SU-DHL-6 (cell line): ENCODE measurements at regions not wholly inside any gene's neighbourhood (a gene's known extent, or its start where the extent isn't known, plus 50 kb on each side); places are given as distances from the start of the nearest gene placed in this dataset.

Source experiments
- H2AFZ ChIP-seq: fragments of 200-600 bp; sonication (generic); 2 replicates; pipeline ENCODE4 v1.6.1; 2014; ENCODE audit warnings: low read depth, mild to moderate bottlenecking, moderate library complexity, mixed read lengths, antibody characterized with exemption, low read length; ENCODE audit not compliant: severe bottlenecking
- H3F3A ChIP-seq: fragments of 200-600 bp; shearing (Covaris generic); 2 replicates; pipeline ENCODE4 v1.6.0; 2016; ENCODE audit warnings: antibody characterized with exemption, mild to moderate bottlenecking; ENCODE audit not compliant: insufficient read depth
- H3K27ac ChIP-seq: fragments of 200-600 bp; sonication (generic); 2 replicates; pipeline ENCODE4 v1.5.1; 2016; ENCODE audit warnings: low read depth, mild to moderate bottlenecking, low read length, moderate library complexity, mixed read lengths
- H3K27me3 ChIP-seq: fragments of 200-600 bp; sonication (generic), shearing (Covaris generic); 2 replicates; pipeline ENCODE4 v1.6.0; 2014; ENCODE audit warnings: mild to moderate bottlenecking, low read length
- H3K36me3 ChIP-seq: fragments of 200-600 bp; sonication (generic); 2 replicates; pipeline ENCODE4 v1.6.1; 2014; ENCODE audit warnings: mild to moderate bottlenecking, low read length, mixed read lengths
- H3K4me2 ChIP-seq: fragments of 300-600, 200-600 bp; shearing (Covaris generic), sonication (generic); 2 replicates; pipeline ENCODE4 v1.6.0; 2014; ENCODE audit warnings: low read length, low read depth, mild to moderate bottlenecking; ENCODE audit not compliant: poor library complexity, severe bottlenecking
- H3K4me3 ChIP-seq: fragments of 200-600 bp; sonication (generic); 2 replicates; pipeline ENCODE4 v1.5.1; 2014; ENCODE audit warnings: antibody characterized with exemption, low read length, mild to moderate bottlenecking, mixed read lengths; ENCODE audit not compliant: insufficient read depth, poor library complexity, severe bottlenecking
- H3K79me2 ChIP-seq: fragments of 200-600 bp; sonication (generic); 2 replicates; pipeline ENCODE4 v1.6.1; 2014; ENCODE audit warnings: mild to moderate bottlenecking, low read length, moderate library complexity; ENCODE audit not compliant: insufficient read depth
- H3K9ac ChIP-seq: fragments of 200-600 bp; sonication (generic); 2 replicates; pipeline ENCODE4 v1.7.0; 2014; ENCODE audit warnings: mild to moderate bottlenecking, low read length
- H3K9me2 ChIP-seq: fragments of 200-600 bp; sonication (generic); replicated peaks from 2 replicates; pipeline ENCODE4 v1.6.1; 2014; ENCODE audit warnings: low read length; ENCODE audit not compliant: insufficient read depth
- H3K9me3 ChIP-seq: fragments of 200-600 bp; sonication (generic); 2 replicates; pipeline ENCODE4 v1.6.1; 2014; ENCODE audit warnings: low read length, mixed read lengths; ENCODE audit not compliant: insufficient read depth
- H4K20me1 ChIP-seq: fragments of 200-600 bp; sonication (generic); 2 replicates; pipeline ENCODE4 v1.6.1; 2014; ENCODE audit warnings: low read depth, mild to moderate bottlenecking, antibody characterized with exemption, low read length, moderate library complexity, mixed read lengths
- EZH2phosphoT487 ChIP-seq: fragments of 200-600 bp; sonication (generic), shearing (Covaris generic); conservative IDR thresholded peaks from 2 replicates; pipeline ENCODE4 v1.6.1; 2018; ENCODE audit warnings: mild to moderate bottlenecking, antibody characterized with exemption, low read length, moderate library complexity, mixed read lengths
- TF ChIP-seq, protein P1 (sequence below): fragments of 200-600 bp; sonication (generic); IDR thresholded peaks from one replicate; pipeline ENCODE4 v1.5.1; 2017; ENCODE audit warnings: antibody characterized with exemption, mild to moderate bottlenecking, low read length, moderate library complexity; ENCODE audit not compliant: insufficient read depth, poor library complexity, severe bottlenecking

DNA sequence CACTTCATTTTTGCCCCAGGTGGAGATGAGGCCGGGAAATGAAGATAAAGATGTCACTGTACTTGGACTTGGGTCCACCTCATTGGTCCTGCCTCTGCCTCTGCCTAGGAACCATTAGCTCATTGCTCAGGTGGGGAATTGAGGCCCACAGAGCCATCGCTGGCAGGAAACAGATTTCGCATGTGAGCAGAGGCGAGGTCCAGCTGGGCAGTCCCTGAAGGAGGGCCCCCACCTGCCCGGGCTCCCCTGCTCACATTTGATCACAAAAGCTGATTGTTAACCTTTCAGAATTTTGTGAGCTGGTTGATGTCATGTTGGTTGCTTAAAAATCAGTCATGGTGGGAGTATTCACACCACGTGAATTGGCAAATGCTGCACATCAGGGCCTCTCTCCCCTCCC is 273.8 kb upstream of the MVB12B start:
- H3K79me2 ChIP-seq = no peaks in the 10 kb centered on the region
- H3K27ac ChIP-seq = no peak overlapping the region
- TF ChIP-seq EZH2phosphoT487 = no peak
- TF ChIP-seq, protein P1, sequence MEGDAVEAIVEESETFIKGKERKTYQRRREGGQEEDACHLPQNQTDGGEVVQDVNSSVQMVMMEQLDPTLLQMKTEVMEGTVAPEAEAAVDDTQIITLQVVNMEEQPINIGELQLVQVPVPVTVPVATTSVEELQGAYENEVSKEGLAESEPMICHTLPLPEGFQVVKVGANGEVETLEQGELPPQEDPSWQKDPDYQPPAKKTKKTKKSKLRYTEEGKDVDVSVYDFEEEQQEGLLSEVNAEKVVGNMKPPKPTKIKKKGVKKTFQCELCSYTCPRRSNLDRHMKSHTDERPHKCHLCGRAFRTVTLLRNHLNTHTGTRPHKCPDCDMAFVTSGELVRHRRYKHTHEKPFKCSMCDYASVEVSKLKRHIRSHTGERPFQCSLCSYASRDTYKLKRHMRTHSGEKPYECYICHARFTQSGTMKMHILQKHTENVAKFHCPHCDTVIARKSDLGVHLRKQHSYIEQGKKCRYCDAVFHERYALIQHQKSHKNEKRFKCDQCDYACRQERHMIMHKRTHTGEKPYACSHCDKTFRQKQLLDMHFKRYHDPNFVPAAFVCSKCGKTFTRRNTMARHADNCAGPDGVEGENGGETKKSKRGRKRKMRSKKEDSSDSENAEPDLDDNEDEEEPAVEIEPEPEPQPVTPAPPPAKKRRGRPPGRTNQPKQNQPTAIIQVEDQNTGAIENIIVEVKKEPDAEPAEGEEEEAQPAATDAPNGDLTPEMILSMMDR = no peak
- H3K4me3 ChIP-seq = no peak overlapping the region
- no peaks in the 10 kb centered on the region for H3K36me3 ChIP-seq
- H3K27me3 ChIP-seq = no peaks in the 10 kb centered on the region
- no peaks in the 10 kb centered on the region for H4K20me1 ChIP-seq
- H3K4me2 ChIP-seq = no peak overlapping the region
- H3K9me3 ChIP-seq = no peaks in the 10 kb centered on the region
- no peak overlapping the region for H2AFZ ChIP-seq
- no peaks in the 10 kb centered on the region for H3K9me2 ChIP-seq
- no peak overlapping the region for H3K9ac ChIP-seq
- no peaks in the 10 kb centered on the region for H3F3A ChIP-seq

DNA sequence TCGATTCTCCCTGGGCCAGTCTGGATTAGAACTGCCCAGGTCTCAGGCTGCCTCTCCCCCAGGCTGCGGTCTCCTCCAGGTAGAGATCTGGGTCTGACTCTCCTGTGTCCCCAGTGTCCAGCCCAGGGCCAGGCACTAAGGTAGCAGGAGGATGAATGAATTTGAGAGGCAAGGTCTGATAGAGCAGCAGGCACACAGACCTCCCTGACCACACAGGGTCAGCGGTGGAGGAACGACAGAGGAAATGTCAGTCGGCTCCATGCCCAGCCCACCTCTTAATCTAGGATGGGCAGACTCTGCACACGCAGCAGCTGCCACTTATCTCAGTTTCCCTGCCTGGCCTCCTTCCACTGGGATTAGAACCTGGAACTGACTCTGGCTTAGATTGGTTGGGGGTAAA is 272.7 kb upstream of the MVB12B start:
- no peak overlapping the region for H3K4me3 ChIP-seq
- H3F3A ChIP-seq = no peaks in the 10 kb centered on the region
- no peaks in the 10 kb centered on the region for H3K79me2 ChIP-seq
- H3K9ac ChIP-seq = no peak overlapping the region
- no peaks in the 10 kb centered on the region for H3K27me3 ChIP-seq
- no peak overlapping the region for H3K4me2 ChIP-seq
- H3K9me2 ChIP-seq = no peaks in the 10 kb centered on the region
- no peak overlapping the region for H3K27ac ChIP-seq
- TF ChIP-seq EZH2phosphoT487 = no peak
- TF ChIP-seq, protein P1 = no peak
- H4K20me1 ChIP-seq = no peaks in the 10 kb centered on the region
- H3K9me3 ChIP-seq = no peaks in the 10 kb centered on the region
- no peaks in the 10 kb centered on the region for H3K36me3 ChIP-seq
- no peak overlapping the region for H2AFZ ChIP-seq

DNA sequence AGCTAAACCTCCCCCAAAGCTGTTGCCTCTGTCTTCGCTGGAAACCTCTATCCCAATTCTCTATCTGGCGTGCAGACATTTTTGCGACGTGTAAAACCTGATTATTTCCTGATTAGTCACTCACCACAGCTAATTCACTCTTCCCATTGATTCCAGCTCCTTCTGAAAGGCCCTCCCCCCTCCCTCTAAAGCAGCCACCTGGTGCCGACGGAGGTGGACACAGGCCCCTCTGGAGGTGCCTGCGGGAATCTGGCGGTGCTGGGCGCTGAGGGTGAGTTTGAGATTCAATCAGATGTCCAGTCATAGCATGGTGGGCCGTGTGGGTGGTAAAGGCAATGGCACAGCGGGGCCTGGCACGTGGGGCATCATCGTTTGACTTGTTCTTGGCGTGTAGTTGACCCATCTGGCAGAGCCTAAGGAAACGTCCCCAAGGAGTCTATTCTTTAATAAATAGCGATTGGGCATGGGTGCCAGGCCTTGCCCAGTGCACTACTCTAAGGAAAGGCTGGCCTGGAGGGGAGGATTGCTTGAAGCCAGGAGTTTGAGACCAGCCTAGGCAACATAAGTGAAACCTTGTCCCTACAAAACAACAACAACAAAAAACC is 271.1 kb upstream of the MVB12B start:
- Histone ChIP-seq H3K9me3 (no peaks in the 10 kb centered on the region), H3F3A (no peaks in the 10 kb centered on the region), H3K36me3 (no peaks in the 10 kb centered on the region), H3K79me2 (no peaks in the 10 kb centered on the region), H3K27ac (no peak overlapping the region), H3K9ac (no peak overlapping the region), H3K27me3 (no peaks in the 10 kb centered on the region), H4K20me1 (no peaks in the 10 kb centered on the region), H3K9me2 (no peaks in the 10 kb centered on the region), H3K4me2 (no peak overlapping the region), H2AFZ (no peak overlapping the region), H3K4me3 (no peak overlapping the region)
- no peak for TF ChIP-seq EZH2phosphoT487
- TF ChIP-seq, protein P1 = no peak
